ENCODE measurements at regions not wholly inside any gene's neighbourhood (a gene's known extent, or its start where the extent isn't known, plus 50 kb on each side); places are given as distances from the start of the nearest gene placed in this dataset.

GRCh38 chr10:36581237-36581636, 544.2 kb upstream of the ANKRD30A start:
- Histone ChIP-seq H3K27ac (replicated peaks; ENCODE audit: low read length) (no peak overlapping the region), H3K36me3 (replicated peaks in 1 of 2; ENCODE audit: control insufficient read depth in 2 of 2, insufficient read depth in 2 of 2, low read length in 2 of 2) (no peaks in the 10 kb centered on the region), H2BK5ac (ENCODE audit: low read length) (no peak overlapping the region), H3K4me1 (ENCODE audit: control insufficient read depth in 2 of 2, insufficient read depth in 1 of 2, low read depth in 1 of 2, low read length in 2 of 2) (no peaks in the 10 kb centered on the region), H3K9ac (ENCODE audit: low read depth, low read length, poor library complexity) (no peak overlapping the region), H3K9me3 (replicated peaks in 1 of 2; ENCODE audit: control insufficient read depth in 2 of 2, insufficient read depth in 1 of 2, low read depth in 1 of 2, low read length in 2 of 2) (no peaks in the 10 kb centered on the region), H2BK12ac (ENCODE audit: low read length) (no peak overlapping the region), H3K4me3 (ENCODE audit: low read length in 2 of 2) (no peak overlapping the region), H4K8ac (ENCODE audit: low read depth, low read length) (no peak overlapping the region), H3K23ac (ENCODE audit: low read depth, low read length, poor library complexity) (no peak overlapping the region), H4K91ac (ENCODE audit: low read depth, low read length, poor library complexity) (no peak overlapping the region), H3K79me1 (ENCODE audit: low read depth, low read length) (no peaks in the 10 kb centered on the region), H2AFZ (ENCODE audit: low read length) (no peak overlapping the region), H2BK15ac (ENCODE audit: low read length) (no peak overlapping the region), H3K4me2 (ENCODE audit: insufficient read depth, low read length, poor library complexity, severe bottlenecking) (no peak overlapping the region), H3K14ac (ENCODE audit: low read length) (no peak overlapping the region), H2BK120ac (ENCODE audit: low read depth, low read length) (no peak overlapping the region), H3K18ac (ENCODE audit: low read length) (no peak overlapping the region), H3K27me3 (ENCODE audit: control insufficient read depth in 3 of 3, insufficient read depth in 3 of 3, low read depth in 1 of 3, low read length in 3 of 3) (no peaks in the 10 kb centered on the region), H3K4ac (ENCODE audit: low read length) (no peak overlapping the region), H2AK5ac (ENCODE audit: low read depth, low read length) (no peak overlapping the region)
- no CpG with 5 or more reads among the region's 2 CpGs for WGBS, 2 donors (ENCODE audit: extremely low coverage in 2 of 2, insufficient read length in 2 of 2, insufficient replicate concordance in 1 of 2)
- DNase-seq (ENCODE audit: low spot score), result no peak

- Histone ChIP-seq H2AFZ (ENCODE audit: low read length) (no peak overlapping the region), H2BK12ac (ENCODE audit: low read length) (no peak overlapping the region), H3K14ac (ENCODE audit: low read length) (no peak overlapping the region), H3K27ac (replicated peaks; ENCODE audit: low read length) (no peak overlapping the region), H2BK120ac (ENCODE audit: low read depth, low read length) (no peak overlapping the region), H4K8ac (ENCODE audit: low read depth, low read length) (no peak overlapping the region), H3K9ac (ENCODE audit: low read depth, low read length, poor library complexity) (no peak overlapping the region), H3K4ac (ENCODE audit: low read length) (no peak overlapping the region), H3K23ac (ENCODE audit: low read depth, low read length, poor library complexity) (no peak overlapping the region), H2BK15ac (ENCODE audit: low read length) (no peak overlapping the region), H2AK5ac (ENCODE audit: low read depth, low read length) (no peak overlapping the region), H3K4me3 (ENCODE audit: low read length in 2 of 2) (no peak overlapping the region), H3K4me2 (ENCODE audit: insufficient read depth, low read length, poor library complexity, severe bottlenecking) (no peak overlapping the region), H2BK5ac (ENCODE audit: low read length) (no peak overlapping the region), H3K4me1 (ENCODE audit: control insufficient read depth in 2 of 2, insufficient read depth in 1 of 2, low read depth in 1 of 2, low read length in 2 of 2) (no peaks in the 10 kb centered on the region), H4K91ac (ENCODE audit: low read depth, low read length, poor library complexity) (no peak overlapping the region), H3K18ac (ENCODE audit: low read length) (no peak overlapping the region), H3K36me3 (replicated peaks in 1 of 2; ENCODE audit: control insufficient read depth in 2 of 2, insufficient read depth in 2 of 2, low read length in 2 of 2) (no peaks in the 10 kb centered on the region), H3K27me3 (ENCODE audit: control insufficient read depth in 3 of 3, insufficient read depth in 3 of 3, low read depth in 1 of 3, low read length in 3 of 3) (no peaks in the 10 kb centered on the region), H3K79me1 (ENCODE audit: low read depth, low read length) (no peaks in the 10 kb centered on the region), H3K9me3 (replicated peaks in 1 of 2; ENCODE audit: control insufficient read depth in 2 of 2, insufficient read depth in 1 of 2, low read depth in 1 of 2, low read length in 2 of 2) (no peaks in the 10 kb centered on the region)
- no peak for DNase-seq (ENCODE audit: low spot score)
- WGBS, 2 donors (ENCODE audit: extremely low coverage in 2 of 2, insufficient read length in 2 of 2, insufficient replicate concordance in 1 of 2), result no CpG with 5 or more reads among the region's 5 CpGs
Measured at GRCh38 chr10:36578306-36578705, 547.1 kb upstream of the ANKRD30A start.

- H2BK120ac ChIP-seq (ENCODE audit: low read depth, low read length), result no peak overlapping the region
- no CpG with 5 or more reads among the region's 1 CpG for WGBS, 2 donors (ENCODE audit: extremely low coverage in 2 of 2, insufficient read length in 2 of 2, insufficient replicate concordance in 1 of 2)
- no peak overlapping the region for H3K4me2 ChIP-seq (ENCODE audit: insufficient read depth, low read length, poor library complexity, severe bottlenecking)
- H3K27me3 ChIP-seq (ENCODE audit: control insufficient read depth in 3 of 3, insufficient read depth in 3 of 3, low read depth in 1 of 3, low read length in 3 of 3), result no peaks in the 10 kb centered on the region
- no peak overlapping the region for H3K14ac ChIP-seq (ENCODE audit: low read length)
- no peak overlapping the region for H3K27ac ChIP-seq (replicated peaks; ENCODE audit: low read length)
- H3K4me3 ChIP-seq (ENCODE audit: low read length in 2 of 2), result no peak overlapping the region
- H2AFZ ChIP-seq (ENCODE audit: low read length), result no peak overlapping the region
- H4K91ac ChIP-seq (ENCODE audit: low read depth, low read length, poor library complexity), result no peak overlapping the region
- no peak overlapping the region for H3K18ac ChIP-seq (ENCODE audit: low read length)
- H3K9me3 ChIP-seq (replicated peaks in 1 of 2; ENCODE audit: control insufficient read depth in 2 of 2, insufficient read depth in 1 of 2, low read depth in 1 of 2, low read length in 2 of 2), result no peaks in the 10 kb centered on the region
- no peak for DNase-seq (ENCODE audit: low spot score)
- H3K36me3 ChIP-seq (replicated peaks in 1 of 2; ENCODE audit: control insufficient read depth in 2 of 2, insufficient read depth in 2 of 2, low read length in 2 of 2), result no peaks in the 10 kb centered on the region
- no peak overlapping the region for H2AK5ac ChIP-seq (ENCODE audit: low read depth, low read length)
- H4K8ac ChIP-seq (ENCODE audit: low read depth, low read length), result no peak overlapping the region
- no peak overlapping the region for H3K23ac ChIP-seq (ENCODE audit: low read depth, low read length, poor library complexity)
- H2BK15ac ChIP-seq (ENCODE audit: low read length), result no peak overlapping the region
- no peaks in the 10 kb centered on the region for H3K79me1 ChIP-seq (ENCODE audit: low read depth, low read length)
- H3K4ac ChIP-seq (ENCODE audit: low read length), result no peak overlapping the region
- no peak overlapping the region for H2BK12ac ChIP-seq (ENCODE audit: low read length)
- H3K9ac ChIP-seq (ENCODE audit: low read depth, low read length, poor library complexity), result no peak overlapping the region
- H2BK5ac ChIP-seq (ENCODE audit: low read length), result no peak overlapping the region
- H3K4me1 ChIP-seq (ENCODE audit: control insufficient read depth in 2 of 2, insufficient read depth in 1 of 2, low read depth in 1 of 2, low read length in 2 of 2), result no peaks in the 10 kb centered on the region
Measured at GRCh38 chr10:36577126-36577525, 548.3 kb upstream of the ANKRD30A start.

GRCh38 chr10:36574207-36574606, 551.2 kb upstream of the ANKRD30A start:
- no peak overlapping the region for H2BK12ac ChIP-seq (ENCODE audit: low read length)

More at GRCh38 chr10:36574207-36574606, 551.2 kb upstream of the ANKRD30A start:
- DNase-seq (ENCODE audit: low spot score), result no peak
- H3K4ac ChIP-seq (ENCODE audit: low read length), result no peak overlapping the region
- H3K4me1 ChIP-seq (ENCODE audit: control insufficient read depth in 2 of 2, insufficient read depth in 1 of 2, low read depth in 1 of 2, low read length in 2 of 2), result peaks cover 0 to 1% of the 10 kb centered on the region in 2 donors
- H2BK15ac ChIP-seq (ENCODE audit: low read length), result no peak overlapping the region
- no peak overlapping the region for H3K4me3 ChIP-seq (ENCODE audit: low read length in 2 of 2)
- H2AK5ac ChIP-seq (ENCODE audit: low read depth, low read length), result no peak overlapping the region
- no peak overlapping the region for H3K18ac ChIP-seq (ENCODE audit: low read length)
- no peak overlapping the region for H3K27ac ChIP-seq (replicated peaks; ENCODE audit: low read length)
- H2BK5ac ChIP-seq (ENCODE audit: low read length), result no peak overlapping the region
- H3K23ac ChIP-seq (ENCODE audit: low read depth, low read length, poor library complexity), result no peak overlapping the region
- no peak overlapping the region for H3K4me2 ChIP-seq (ENCODE audit: insufficient read depth, low read length, poor library complexity, severe bottlenecking)
- no peak overlapping the region for H4K8ac ChIP-seq (ENCODE audit: low read depth, low read length)
- H3K36me3 ChIP-seq (replicated peaks in 1 of 2; ENCODE audit: control insufficient read depth in 2 of 2, insufficient read depth in 2 of 2, low read length in 2 of 2), result no peaks in the 10 kb centered on the region
- H2AFZ ChIP-seq (ENCODE audit: low read length), result no peak overlapping the region
- no peaks in the 10 kb centered on the region for H3K27me3 ChIP-seq (ENCODE audit: control insufficient read depth in 3 of 3, insufficient read depth in 3 of 3, low read depth in 1 of 3, low read length in 3 of 3)
- H2BK120ac ChIP-seq (ENCODE audit: low read depth, low read length), result no peak overlapping the region
- no peak overlapping the region for H4K91ac ChIP-seq (ENCODE audit: low read depth, low read length, poor library complexity)
- no peak overlapping the region for H3K14ac ChIP-seq (ENCODE audit: low read length)
- no peaks in the 10 kb centered on the region for H3K9me3 ChIP-seq (replicated peaks in 1 of 2; ENCODE audit: control insufficient read depth in 2 of 2, insufficient read depth in 1 of 2, low read depth in 1 of 2, low read length in 2 of 2)
- H3K79me1 ChIP-seq (ENCODE audit: low read depth, low read length), result no peaks in the 10 kb centered on the region
- H3K9ac ChIP-seq (ENCODE audit: low read depth, low read length, poor library complexity), result no peak overlapping the region

All from neuronal stem cell (in vitro differentiated cells).